ENCODE measurements at regions not wholly inside any gene's neighbourhood (a gene's known extent, or its start where the extent isn't known, plus 50 kb on each side); places are given as distances from the start of the nearest gene placed in this dataset.

- TF ChIP-seq POLR2AphosphoS5 (IDR thresholded peaks at IDR 0.05; ENCODE audit: low read depth, low read length) (no peak), POLR2A (IDR thresholded peaks at IDR 0.05; ENCODE audit: low read depth, low read length) (no peak), TAF1 (IDR thresholded peaks at IDR 0.05; ENCODE audit: low read depth, low read length) (no peak), POU2F2 (IDR thresholded peaks at IDR 0.05; ENCODE audit: low read depth, low read length) (no peak)
Observed at GRCh38 chr12:78420991-78421390, 443.6 kb upstream of the SYT1 start.

Measured in GM12891 (cell line).